DMS114 treated with DMSO at 0.1 percent for 48 hours (cell line): ENCODE measurements at regions not wholly inside any gene's neighbourhood (a gene's known extent, or its start where the extent isn't known, plus 50 kb on each side); places are given as distances from the start of the nearest gene placed in this dataset.
"Not testable (repeated sequence)": the region's sequence is repeated elsewhere in the genome, so short reads cannot be mapped to it uniquely, and the experiment has no call there.

Experiments
- DNase-seq: peaks from one replicate; lab custom pipeline; 2025; ENCODE audit not compliant: unreplicated experiment; lab: John Stamatoyannopoulos, UW

DNA sequence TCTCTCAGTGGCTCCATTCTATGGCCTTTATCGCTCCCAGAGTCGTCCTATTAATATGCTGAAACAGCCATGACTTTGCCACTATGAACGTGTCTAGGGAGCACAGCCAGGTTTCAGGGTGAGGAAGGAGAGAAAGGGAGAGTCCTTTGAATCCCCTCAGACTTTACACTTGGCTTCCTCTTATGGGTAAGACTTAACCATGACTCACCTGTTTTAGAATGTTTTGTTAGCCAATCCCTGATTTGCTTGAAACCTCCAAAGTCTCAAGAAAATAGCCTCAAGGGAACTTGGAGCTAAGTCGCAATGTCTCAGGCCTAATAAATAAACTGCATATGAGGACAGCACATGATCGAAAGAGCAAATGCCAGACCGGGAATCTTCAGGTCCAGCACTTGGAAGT, 131.2 kb upstream of the RCN1 start:
- no peak for DNase-seq

DNA sequence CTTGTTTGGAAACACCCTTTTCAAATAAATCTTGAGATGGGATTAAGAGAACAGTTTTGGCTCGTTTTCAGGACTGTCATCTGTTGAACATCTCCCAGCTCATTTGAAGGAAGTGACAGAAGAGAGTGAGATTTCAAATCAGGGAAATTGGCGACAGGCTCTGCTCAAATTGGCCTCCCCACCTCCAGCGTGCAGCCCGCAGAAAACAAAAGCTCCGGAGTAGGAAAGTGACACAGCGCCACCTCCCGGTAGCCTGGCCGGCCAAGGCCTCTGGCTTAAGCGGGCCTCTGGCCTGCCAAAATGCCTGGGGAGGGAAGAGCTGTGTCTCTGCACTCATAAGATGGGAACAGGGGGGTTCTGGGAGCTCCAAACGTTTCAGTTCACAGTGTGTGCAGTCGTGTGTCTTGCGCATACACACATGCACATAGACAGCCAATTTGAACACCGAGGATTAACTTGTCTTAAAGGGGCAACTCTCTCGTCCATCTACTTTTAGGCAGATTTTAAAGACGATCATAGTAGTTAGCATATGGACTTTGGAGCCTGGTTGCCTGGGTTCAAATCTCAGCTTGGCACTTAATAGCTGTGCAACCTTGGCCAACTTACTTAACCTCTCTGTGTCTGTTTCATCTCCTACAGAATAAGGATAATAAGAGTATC, 132.7 kb upstream of the RCN1 start:
- no peak for DNase-seq

DNA sequence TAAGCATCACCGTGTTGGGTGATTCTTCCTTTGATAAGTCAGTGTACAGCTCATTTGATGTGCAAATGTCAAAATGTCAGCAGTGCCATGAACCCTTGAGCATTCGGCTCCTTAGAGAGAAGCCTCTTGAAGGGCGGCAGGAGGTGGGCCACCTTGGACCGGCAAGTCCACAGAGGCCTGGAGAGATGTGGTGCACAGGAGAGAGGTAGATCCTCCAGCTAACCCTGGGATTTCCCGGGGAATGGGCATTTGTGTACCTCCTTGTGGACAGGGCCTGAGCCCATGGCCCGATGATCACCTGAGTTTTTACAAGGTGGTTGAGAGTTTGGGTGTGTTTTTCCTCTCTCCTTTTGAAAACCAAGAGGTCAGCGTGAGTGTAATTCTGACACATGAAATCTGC, 133.2 kb upstream of the RCN1 start:
- DNase-seq: no peak

DNA sequence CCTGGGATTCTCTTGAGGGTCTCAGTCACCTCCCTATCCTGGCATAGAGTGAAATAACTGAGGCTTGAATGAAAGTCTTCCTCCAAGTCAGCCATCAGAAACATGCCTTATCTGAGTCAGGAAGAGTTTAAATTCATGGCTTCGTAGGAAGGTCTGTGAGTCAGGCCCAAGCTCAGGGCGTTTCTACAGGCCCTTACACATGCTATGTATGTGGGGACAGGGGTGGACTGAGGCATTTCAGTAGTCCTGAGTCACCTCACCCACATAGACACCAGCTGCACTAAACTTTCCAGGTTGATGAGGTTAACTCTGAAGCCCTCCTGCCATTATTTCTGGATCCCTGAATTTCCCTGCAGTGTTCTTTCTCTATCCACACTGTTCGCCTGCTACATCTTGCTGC, 134.6 kb upstream of the RCN1 start:
- no peak for DNase-seq

DNA sequence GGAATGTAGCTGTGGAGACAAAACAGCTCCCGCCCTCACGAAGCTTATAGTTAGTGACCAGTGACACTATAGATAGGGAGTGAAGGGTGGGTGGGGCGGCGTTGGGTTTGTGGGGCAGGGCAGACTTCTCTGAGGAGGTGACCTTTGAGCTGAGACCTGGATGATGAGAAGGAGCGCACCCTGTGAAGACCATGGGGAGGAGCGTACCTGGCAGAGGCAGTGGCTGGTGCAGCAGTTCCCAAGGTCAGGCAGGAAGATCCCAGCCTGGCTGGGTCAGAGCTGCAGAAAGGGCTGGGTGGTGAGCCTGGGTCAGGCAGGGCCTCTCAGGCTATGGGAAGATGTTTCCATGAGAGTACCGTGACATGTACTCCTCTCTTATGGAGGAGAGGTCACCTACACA, 135.0 kb upstream of the RCN1 start:
- no peak for DNase-seq

DNA sequence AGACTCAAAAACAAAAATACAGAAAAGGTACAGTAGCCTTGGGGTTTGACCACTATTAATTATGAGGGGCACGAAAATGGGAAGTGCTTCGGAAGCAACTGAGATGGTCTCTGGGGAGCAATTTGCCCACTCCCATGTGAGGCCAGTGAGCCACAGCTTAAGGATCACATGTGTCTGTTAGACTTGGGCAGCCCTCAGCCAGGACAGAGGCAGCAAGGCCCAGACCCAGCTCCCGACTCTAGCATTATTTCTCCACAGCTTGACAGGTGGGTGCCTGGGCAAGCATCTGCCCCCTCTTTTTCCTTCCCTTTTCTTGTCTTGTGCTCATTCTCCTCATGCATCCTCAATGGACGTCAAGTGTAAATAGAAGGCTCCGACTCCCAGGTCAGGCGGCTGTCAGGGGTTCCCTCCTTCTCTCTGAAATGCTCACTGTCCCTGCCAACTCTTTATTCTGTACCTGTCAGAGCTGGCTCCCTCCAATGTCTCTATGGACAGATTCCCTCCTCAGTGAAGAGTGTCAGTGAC, 137.0 kb upstream of the RCN1 start:
- no peak for DNase-seq

DNA sequence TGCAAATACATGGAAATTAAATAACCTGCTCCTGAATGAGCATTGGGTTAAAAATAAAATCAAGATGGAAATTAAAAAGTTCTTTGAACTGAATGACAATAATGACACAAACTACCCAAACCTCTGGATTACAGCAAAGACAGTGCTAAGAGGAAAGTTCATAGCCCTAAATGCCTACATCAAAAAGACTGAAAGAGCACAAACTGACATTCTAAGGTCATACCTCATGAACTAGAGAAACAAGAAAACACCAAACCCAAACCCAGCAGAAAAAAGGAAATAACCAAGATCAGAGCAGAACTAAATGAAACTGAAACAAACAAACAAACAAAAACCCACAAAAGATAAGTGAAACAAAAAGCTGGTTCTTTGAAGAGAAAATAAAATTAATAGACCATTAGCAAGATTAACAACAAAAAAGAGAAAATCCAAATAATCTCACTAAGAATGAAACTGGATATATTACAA, 138.6 kb upstream of the PAX6 start:
- DNase-seq: not testable (repeated sequence)

DNA sequence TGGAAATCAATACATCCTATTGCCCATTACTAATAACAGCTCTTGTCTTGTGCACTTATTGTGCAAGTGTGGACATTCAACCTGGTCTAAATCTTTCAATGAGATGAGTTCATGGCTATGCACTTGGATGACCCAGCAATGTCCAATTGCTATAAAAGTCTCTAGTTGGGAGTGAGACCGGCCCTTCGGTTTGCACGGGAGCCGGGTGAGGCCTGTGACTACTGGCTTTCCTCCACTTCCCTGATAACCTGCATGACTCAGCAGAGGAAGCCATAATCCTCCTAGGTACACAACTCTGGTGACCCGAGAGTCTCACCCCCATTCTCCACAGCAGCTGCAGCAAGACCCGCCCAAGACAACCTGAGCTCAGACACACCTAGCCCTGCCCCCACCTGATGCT, 135.9 kb upstream of the PAX6 start:
- DNase-seq: no peak

DNA sequence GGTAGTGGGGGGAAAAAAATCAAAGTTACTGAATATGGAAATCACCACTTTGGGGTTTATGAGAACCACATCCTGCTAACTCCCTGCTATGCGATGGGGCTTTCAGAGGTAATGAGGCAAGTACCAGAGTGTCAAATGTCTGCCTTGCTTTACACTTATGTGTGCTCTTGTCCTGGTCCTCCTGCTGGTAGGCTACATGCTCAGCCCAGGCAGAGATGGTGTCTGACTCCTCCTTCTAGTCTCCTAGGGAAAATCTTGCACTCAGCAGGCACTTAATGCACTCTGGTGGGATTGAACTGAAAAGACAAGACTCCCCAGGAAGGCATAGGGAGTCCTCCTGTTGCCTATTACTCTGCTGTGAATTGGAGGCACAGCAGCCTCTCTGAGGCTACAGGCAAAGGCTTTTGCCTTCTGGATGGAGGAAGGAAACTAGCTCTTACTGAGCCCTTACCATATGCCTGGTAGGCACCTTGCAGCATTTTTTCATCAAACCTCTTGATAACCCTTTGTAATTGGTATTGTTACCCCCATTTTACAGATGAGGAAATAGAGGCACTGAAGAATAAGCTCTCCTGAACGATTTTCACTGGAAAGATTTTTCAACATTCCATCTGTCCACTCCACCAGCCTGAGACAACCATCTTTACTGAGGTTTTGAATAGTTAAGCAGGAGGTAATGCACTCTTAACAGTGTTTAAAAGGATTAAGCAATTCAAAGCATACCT, 132.1 kb upstream of the PAX6 start:
- DNase-seq: no peak

DNA sequence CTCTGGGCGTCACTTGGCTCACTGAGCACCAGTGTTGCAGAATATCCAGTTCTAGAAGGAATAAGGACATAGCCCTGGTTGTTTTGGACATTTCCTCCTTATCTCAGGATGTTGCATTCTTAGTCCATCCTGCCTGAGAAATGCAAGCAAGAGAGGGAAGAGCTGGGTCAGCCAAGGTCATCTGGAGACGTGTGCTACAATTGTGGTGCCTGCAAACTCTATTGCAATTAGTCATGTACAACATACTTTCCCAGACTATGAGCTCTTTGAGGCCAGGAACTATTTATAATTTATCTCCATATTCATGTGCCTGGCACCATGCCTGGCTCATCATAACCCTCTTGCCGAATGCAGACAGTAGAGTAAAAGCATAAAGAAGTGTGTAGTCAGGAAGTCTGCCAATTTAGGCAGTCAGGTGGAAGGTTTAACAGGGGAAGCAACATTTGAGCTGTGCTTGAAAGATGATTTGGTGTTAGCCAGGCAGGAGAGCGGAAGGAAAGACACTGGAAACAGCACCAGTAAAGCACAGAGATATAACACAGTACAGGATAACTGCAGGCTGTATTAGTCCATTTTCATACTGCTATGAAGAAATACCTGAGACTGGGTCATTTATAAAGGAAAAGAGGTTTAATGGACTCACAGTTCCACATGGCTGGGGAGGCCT, 129.4 kb upstream of the PAX6 start:
- no peak for DNase-seq

DNA sequence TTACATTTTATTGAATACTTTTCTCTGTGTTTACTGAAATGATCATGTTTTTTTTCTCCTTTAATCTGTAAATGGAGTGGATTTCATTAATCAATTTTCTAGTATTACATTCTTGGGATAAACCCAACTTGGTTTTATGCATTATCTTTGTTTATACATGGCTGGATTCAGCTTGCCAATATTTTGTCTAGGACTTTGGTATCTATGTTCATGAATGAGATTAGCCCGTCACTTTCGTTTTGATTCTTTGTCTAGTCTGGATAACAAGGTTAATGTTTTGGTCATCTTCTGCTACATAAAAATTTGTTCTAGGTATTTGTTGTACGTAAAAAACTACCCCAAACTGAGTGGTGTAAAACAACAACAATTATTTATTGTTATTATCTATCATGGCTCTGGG, 127.9 kb upstream of the PAX6 start:
- no peak for DNase-seq

DNA sequence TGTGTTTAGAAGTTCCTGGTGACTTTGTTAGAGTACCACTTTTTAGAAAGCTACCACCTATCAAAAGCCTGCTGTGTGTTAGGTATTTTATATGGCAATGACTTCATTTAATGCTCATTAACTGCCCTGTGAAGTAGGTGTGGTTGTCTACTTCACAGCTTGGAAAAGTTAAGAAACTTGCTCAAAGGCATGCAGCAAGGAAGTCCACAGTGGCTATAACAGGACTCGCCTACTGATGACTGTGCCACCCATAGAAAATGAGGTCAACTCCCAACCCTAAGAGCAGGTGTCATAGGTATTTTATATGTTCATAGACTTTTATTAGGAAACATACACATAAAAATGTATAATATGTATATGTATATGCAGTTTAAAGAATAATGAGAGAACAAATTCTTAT, 125.2 kb upstream of the PAX6 start:
- no peak for DNase-seq

DNA sequence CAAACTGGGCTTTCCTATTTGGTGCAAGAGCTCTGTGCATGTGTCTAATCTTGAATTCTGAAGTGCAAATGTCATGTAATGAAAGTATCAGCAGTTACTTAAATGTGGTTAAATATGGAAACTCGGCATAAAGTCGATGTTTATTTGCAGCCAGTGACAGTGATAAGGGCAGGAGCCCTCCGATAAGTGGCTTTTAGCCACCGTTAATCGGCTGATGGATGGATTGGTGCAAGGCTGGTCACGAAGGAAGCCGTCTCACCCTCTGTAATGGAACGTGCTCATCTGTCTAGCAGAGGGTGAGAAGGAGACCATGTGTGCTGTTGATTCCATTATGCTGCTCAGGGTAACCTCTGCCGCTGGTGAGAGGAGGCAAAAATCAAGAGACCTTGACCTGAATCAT, 121.8 kb upstream of the PAX6 start:
- DNase-seq: no peak

DNA sequence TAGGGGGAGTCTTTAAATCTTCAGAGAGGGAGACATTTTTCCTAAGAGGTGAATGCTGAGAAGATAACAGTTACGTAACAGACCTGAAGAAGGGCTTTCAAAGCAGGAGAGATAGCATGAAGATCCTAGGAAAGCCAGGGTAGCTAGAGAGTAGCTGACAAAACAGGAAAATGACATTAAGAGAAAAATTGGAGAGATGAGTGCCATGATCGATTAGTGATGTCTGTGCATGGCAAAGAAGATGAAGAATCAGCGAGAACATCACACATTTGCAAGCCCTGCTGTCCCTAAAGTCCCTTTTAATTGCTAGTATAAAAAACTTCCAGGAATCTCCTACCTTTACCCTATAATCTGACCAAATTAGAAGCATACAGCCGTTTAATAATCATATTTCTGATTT, 116.9 kb upstream of the PAX6 start:
- no peak for DNase-seq

DNA sequence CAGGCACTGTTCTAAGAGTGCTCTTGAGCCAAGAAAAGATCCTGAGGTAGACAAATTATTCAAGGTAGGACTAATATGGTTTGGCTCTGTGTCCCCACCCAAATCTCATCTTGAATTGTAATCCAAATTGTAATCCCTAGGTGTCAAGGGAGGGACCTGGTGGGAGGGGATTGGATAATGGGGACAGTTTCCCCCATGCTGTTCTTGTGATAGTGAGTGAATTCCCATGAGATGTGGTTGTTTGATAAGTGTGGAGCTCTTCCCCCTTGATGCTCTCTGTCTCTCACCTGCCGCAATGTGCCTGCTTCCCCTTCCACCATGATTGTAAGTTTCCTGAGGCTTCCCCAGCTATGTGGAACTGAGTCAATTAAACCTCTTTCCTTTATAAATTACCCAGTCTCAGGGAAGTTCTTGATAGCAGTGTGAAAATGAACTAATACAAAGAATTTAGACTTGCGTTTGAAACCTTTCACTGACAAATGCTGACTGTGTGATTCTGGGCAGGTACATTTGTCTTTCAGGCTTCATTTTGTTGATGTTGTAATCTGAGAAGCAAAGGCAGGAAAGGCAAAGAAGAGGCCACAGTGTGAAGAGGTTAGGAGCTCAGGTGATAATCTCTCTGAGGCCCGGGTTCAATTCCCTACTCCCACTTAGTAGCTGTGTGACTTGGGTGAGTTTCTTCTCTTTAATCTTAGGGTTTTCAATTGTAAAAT, 115.8 kb upstream of the PAX6 start:
- DNase-seq: no peak

DNA sequence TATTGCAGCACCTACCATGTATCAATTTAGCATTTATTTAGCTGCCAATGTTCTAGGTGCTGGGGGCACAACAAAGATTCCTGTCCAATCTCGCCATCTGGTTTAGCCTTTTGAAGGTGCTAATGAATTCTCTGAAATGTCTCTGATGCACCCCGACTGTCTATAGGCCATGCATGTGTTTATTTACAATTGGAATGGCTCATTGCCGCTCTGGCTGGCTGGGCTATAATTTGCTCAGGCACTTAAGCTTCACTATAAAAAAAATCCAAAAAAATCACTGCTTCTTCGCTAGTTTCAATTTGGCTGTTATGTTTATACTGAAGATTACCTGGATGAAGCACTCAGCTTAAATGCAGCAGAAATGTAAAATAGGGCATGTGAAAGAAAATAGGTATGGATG, 115.0 kb upstream of the PAX6 start:
- no peak for DNase-seq

DNA sequence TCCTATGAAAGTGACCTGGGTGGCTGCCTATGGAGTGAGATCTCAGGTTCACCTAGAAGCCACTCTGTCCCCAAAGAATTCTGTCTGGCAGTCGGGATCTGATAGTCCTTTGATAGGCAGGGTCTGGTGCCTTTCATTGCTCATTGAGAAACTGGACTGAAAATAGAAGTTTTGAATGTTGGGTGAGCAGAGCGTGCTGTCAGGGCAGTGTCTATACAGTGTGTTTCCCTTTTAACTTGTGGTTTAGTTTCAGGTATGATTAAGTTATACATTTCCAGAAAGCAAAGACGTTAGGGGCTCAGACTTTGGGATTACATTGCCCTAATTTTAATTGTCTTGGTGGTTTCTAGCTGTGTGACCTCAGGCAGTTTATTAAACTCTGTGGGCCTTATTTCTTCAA, 111.3 kb upstream of the PAX6 start:
- no peak for DNase-seq

DNA sequence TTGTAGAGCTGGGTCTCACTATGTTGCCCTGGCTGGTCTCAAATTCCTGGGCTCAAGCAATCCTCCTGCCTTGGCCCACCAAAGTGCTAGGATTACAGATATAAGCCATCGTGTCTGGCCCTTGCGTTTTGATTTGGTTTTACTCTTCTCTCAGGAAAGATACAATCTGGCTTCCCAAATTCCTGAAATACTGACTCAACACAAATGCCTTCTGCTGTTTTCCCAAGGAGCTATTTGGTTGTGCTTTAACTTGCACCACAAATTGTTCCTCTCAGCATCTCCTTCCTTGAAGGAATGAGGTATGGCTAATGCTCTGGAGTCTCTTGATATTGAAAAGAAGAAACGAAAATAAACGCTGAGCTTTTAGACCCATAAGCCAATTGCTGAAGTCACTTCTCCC, 110.0 kb upstream of the PAX6 start:
- no peak for DNase-seq

DNA sequence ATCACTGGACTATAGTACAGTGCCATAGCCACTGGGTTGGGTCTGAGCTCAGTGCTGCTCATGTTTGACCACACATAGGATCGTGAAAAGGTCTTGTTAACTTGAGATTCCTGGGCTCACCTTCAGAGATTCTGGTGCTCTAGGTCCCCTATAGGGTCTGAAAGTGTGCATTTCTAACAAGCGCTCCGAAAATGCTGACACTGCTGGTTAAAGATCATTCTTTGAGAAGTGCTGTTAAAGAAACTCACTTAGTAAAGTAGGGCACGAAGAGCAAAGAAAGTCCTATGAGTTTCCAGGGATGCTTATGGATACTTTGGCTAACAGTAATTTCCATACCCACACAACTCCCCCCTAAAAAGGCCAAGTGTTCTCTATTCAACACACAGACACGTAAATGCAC, 108.1 kb upstream of the PAX6 start:
- no peak for DNase-seq

DNA sequence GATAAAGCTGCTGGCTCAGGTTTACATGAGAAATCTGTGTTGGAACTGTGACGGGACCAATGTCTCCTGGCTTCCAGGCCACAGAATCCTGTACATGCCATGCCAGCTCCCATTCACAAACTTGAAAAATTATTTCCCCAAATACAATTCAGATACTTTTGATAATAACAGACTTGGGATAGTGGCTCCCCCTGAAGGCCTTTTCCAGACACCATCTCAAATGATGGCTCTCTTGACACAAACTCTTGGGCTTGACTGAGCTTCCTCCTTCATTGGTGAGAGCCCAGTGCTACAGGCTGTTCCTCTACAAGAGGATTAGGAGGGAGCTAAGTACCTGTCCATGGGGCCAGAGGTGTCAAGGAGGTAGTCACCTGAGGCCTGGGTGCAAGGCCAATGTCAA, 104.7 kb upstream of the PAX6 start:
- no peak for DNase-seq

DNA sequence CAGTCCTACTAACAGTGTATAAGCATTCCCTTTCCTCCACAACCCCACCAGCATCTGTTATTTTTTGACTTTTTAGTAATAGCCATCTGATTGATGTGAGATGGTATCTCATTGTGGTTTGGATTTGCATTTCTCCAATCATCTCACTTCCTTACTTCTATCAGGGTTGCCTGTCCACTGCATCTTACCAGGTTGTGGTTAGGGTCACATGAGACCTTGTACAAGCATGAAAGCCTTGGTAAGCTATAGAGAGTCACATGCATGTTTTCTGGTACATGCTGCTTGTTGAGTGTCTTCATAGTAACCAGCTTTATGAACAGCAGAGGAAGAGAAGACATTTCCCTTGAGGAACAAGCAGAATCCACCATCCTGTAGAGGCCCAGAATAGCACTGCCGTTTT, 102.9 kb upstream of the PAX6 start:
- DNase-seq: no peak

DNA sequence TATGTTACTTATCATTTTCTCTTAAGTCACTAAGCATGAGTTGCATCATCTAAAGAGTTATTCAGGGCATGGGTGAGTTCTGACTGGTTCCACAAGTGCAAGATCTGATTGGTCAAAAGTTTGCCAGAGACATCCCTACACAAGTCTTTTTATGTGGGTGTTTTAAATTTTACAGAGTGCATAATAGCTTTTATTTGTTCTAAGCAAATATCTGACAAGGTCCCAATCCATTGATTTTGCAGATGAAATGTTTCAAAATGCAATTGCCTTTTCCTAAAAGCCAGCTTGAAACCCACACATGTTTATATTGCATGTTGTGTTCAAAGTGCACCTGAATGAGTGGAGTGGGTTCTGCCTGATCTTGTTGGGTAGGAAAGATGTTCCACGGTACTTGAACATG, 101.7 kb upstream of the PAX6 start:
- no peak for DNase-seq
